ENCODE measurements at regions not wholly inside any gene's neighbourhood (a gene's known extent, or its start where the extent isn't known, plus 50 kb on each side); places are given as distances from the start of the nearest gene placed in this dataset.
"Not testable (repeated sequence)": the region's sequence is repeated elsewhere in the genome, so short reads cannot be mapped to it uniquely, and the experiment has no call there.

- DNase-seq (ENCODE audit: low read depth): peak; percentile 70
- no peak for TF ChIP-seq CTCF (IDR thresholded peaks at IDR 0.05; ENCODE audit: insufficient read depth, low read length)
- no peak overlapping the region for H3K4me3 ChIP-seq (ENCODE audit: low read depth, low read length)
These were observed 583.4 kb upstream of the ADAMTS5 start for GRCh38 chr21:27550287-27550686.

- no peak overlapping the region for H3K4me3 ChIP-seq (ENCODE audit: low read depth, low read length)
- TF ChIP-seq CTCF (IDR thresholded peaks at IDR 0.05; ENCODE audit: insufficient read depth, low read length): no peak
- DNase-seq (ENCODE audit: low read depth): no peak
These were observed 581.6 kb upstream of the ADAMTS5 start for GRCh38 chr21:27548486-27548885.

GRCh38 chr21:27545754-27546349 lies 579.0 kb upstream of the ADAMTS5 start:
- DNase-seq (ENCODE audit: low read depth): no peak
- no peak overlapping the region for H3K4me3 ChIP-seq (ENCODE audit: low read depth, low read length)
- TF ChIP-seq CTCF (IDR thresholded peaks at IDR 0.05; ENCODE audit: insufficient read depth, low read length): no peak

GRCh38 chr21:27542126-27542525 lies 575.2 kb upstream of the ADAMTS5 start:
- DNase-seq (ENCODE audit: low read depth); H3K4me3 ChIP-seq (ENCODE audit: low read depth, low read length): not testable (repeated sequence)

GRCh38 chr21:27536319-27536718 lies 569.4 kb upstream of the ADAMTS5 start:
- no peak for DNase-seq (ENCODE audit: low read depth)
- TF ChIP-seq CTCF (IDR thresholded peaks at IDR 0.05; ENCODE audit: insufficient read depth, low read length): no peak
- H3K4me3 ChIP-seq (ENCODE audit: low read depth, low read length): no peak overlapping the region

- H3K4me3 ChIP-seq (ENCODE audit: low read depth, low read length): no peak overlapping the region
- DNase-seq (ENCODE audit: low read depth): no peak
- no peak for TF ChIP-seq CTCF (IDR thresholded peaks at IDR 0.05; ENCODE audit: insufficient read depth, low read length)
These were observed 568.3 kb upstream of the ADAMTS5 start for GRCh38 chr21:27535188-27535587.

GRCh38 chr21:27534206-27534605 lies 567.3 kb upstream of the ADAMTS5 start:
- H3K4me3 ChIP-seq (ENCODE audit: low read depth, low read length): no peak overlapping the region
- TF ChIP-seq CTCF (IDR thresholded peaks at IDR 0.05; ENCODE audit: insufficient read depth, low read length): no peak
- no peak for DNase-seq (ENCODE audit: low read depth)
